ENCODE measurements at regions not wholly inside any gene's neighbourhood (a gene's known extent, or its start where the extent isn't known, plus 50 kb on each side); places are given as distances from the start of the nearest gene placed in this dataset.
"Not testable (repeated sequence)": the region's sequence is repeated elsewhere in the genome, so short reads cannot be mapped to it uniquely, and the experiment has no call there.

- peaks cover 0 to 6% (median 0%) of the 10 kb centered on the region in 4 donors for H3K9me3 ChIP-seq
- H3K27ac ChIP-seq, result no peak overlapping the region
- no peak overlapping the region for H3K4me3 ChIP-seq
- H3K27me3 ChIP-seq, result no peaks in the 10 kb centered on the region
- no peak for DNase-seq
- intact Hi-C loops (cut with DNase I), result no loop called here
- H3K36me3 ChIP-seq, result no peaks in the 10 kb centered on the region
- no peak for TF ChIP-seq POLR2A (IDR thresholded peaks at IDR 0.05)
- TF ChIP-seq, protein P1, sequence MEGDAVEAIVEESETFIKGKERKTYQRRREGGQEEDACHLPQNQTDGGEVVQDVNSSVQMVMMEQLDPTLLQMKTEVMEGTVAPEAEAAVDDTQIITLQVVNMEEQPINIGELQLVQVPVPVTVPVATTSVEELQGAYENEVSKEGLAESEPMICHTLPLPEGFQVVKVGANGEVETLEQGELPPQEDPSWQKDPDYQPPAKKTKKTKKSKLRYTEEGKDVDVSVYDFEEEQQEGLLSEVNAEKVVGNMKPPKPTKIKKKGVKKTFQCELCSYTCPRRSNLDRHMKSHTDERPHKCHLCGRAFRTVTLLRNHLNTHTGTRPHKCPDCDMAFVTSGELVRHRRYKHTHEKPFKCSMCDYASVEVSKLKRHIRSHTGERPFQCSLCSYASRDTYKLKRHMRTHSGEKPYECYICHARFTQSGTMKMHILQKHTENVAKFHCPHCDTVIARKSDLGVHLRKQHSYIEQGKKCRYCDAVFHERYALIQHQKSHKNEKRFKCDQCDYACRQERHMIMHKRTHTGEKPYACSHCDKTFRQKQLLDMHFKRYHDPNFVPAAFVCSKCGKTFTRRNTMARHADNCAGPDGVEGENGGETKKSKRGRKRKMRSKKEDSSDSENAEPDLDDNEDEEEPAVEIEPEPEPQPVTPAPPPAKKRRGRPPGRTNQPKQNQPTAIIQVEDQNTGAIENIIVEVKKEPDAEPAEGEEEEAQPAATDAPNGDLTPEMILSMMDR (IDR thresholded peaks at IDR 0.05), result no peak
- no peak for TF ChIP-seq EP300 (IDR thresholded peaks at IDR 0.05)
- no peaks in the 10 kb centered on the region for H3K4me1 ChIP-seq
- WGBS, 2 donors, result 92% methylated on average over 1 of the region's 1 CpG
These were observed 339.9 kb upstream of the SPRY2 start for GRCh38 chr13:80680786-80681366.

GRCh38 chr13:80679423-80679822 is 338.5 kb upstream of the SPRY2 start:
- no peaks in the 10 kb centered on the region for H3K36me3 ChIP-seq
- H3K9me3 ChIP-seq, result peaks cover 0 to 7% (median 0%) of the 10 kb centered on the region in 4 donors
- TF ChIP-seq, protein P1 (IDR thresholded peaks at IDR 0.05), result no peak
- TF ChIP-seq POLR2A (IDR thresholded peaks at IDR 0.05), result no peak
- TF ChIP-seq EP300 (IDR thresholded peaks at IDR 0.05), result no peak
- intact Hi-C loops (cut with DNase I), result no loop called here
- H3K27ac ChIP-seq, result no peak overlapping the region
- no peak for DNase-seq
- H3K4me3 ChIP-seq, result no peak overlapping the region
- no peaks in the 10 kb centered on the region for H3K27me3 ChIP-seq
- H3K4me1 ChIP-seq, result no peaks in the 10 kb centered on the region
- WGBS, 2 donors, result 80 to 84% methylated on average over 1 of the region's 1 CpG

GRCh38 chr13:80677227-80677626 is 336.3 kb upstream of the SPRY2 start:
- no peaks in the 10 kb centered on the region for H3K27me3 ChIP-seq
- H3K27ac ChIP-seq, result no peak overlapping the region
- no peak for DNase-seq
- TF ChIP-seq POLR2A (IDR thresholded peaks at IDR 0.05), result no peak
- TF ChIP-seq, protein P1 (IDR thresholded peaks at IDR 0.05), result no peak
- TF ChIP-seq POLR2AphosphoS5 (IDR thresholded peaks at IDR 0.05), result no peak
- TF ChIP-seq EP300 (IDR thresholded peaks at IDR 0.05), result no peak
- intact Hi-C loops (cut with DNase I), result no loop called here
- no peaks in the 10 kb centered on the region for H3K36me3 ChIP-seq
- no peak overlapping the region for H3K4me3 ChIP-seq
- peaks cover 0 to 9% (median 0%) of the 10 kb centered on the region in 4 donors for H3K9me3 ChIP-seq
- 90% methylated on average over 2 of the region's 2 CpGs for WGBS, 2 donors
- H3K4me1 ChIP-seq, result no peaks in the 10 kb centered on the region

GRCh38 chr13:80675442-80675841 is 334.5 kb upstream of the SPRY2 start:
- H3K4me3 ChIP-seq; H3K27ac ChIP-seq; intact Hi-C loops (cut with DNase I); H3K9me3 ChIP-seq; H3K27me3 ChIP-seq; H3K36me3 ChIP-seq; DNase-seq; H3K4me1 ChIP-seq: not testable (repeated sequence)
- WGBS, 2 donors, result 85 to 97% methylated on average over 1 to 2 of the region's 2 CpGs

DNA sequence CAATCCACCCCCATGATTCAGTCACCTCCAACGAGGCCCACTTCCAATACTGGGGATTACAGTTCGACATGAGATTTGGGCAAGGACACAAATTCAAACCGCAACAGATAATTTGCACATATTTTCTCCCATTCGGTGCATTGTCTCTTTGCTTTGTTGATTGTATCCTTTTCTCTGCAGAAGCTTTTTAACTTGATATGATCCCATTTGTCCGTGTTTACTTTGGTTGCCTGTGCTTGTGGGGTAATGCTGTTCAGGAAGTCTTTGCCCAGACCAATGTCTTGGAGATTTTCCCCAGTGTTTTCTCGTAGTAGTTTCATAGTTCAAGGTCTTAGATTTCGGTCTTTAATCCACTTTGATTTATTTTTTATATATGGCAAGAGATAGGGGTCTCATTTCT is 330.8 kb upstream of the SPRY2 start:
- H3K4me3 ChIP-seq, result no peak overlapping the region
- no peak for DNase-seq
- peaks cover 0 to 5% (median 0%) of the 10 kb centered on the region in 4 donors for H3K9me3 ChIP-seq
- H3K36me3 ChIP-seq, result no peaks in the 10 kb centered on the region
- 86 to 95% methylated on average over 7 of the region's 7 CpGs for WGBS, 2 donors
- H3K27ac ChIP-seq, result no peak overlapping the region
- H3K4me1 ChIP-seq, result no peaks in the 10 kb centered on the region
- H3K27me3 ChIP-seq, result no peaks in the 10 kb centered on the region
- no peak for TF ChIP-seq POLR2A (IDR thresholded peaks at IDR 0.05)
- no peak for TF ChIP-seq POLR2AphosphoS5 (IDR thresholded peaks at IDR 0.05)
- TF ChIP-seq, protein P1 (IDR thresholded peaks at IDR 0.05), result no peak
- no peak for TF ChIP-seq EP300 (IDR thresholded peaks at IDR 0.05)
- intact Hi-C loops (cut with DNase I), result no loop called here

Measured in sigmoid colon (tissue), 6 donors.